ENCODE measurements at regions not wholly inside any gene's neighbourhood (a gene's known extent, or its start where the extent isn't known, plus 50 kb on each side); places are given as distances from the start of the nearest gene placed in this dataset.

GRCh38 chr2:221848286-221848685, 276.2 kb upstream of the EPHA4 start:
- no peak for FAIRE-seq
- H3K9me3 ChIP-seq (ENCODE audit: low read length): peaks cover 20% of the 10 kb centered on the region
- POLR2A ChIA-PET: no interaction called here
- no peak overlapping the region for H3K4me3 ChIP-seq (replicated peaks in 1 of 3; ENCODE audit: insufficient read depth in 1 of 3, low read depth in 2 of 3, low read length in 3 of 3)
- H3K9ac ChIP-seq (ENCODE audit: insufficient read depth, low read depth, low read length): no peak overlapping the region
- no peaks in the 10 kb centered on the region for H3K79me2 ChIP-seq (ENCODE audit: insufficient read depth, low read length)
- H3K36me3 ChIP-seq (replicated peaks in 1 of 2; ENCODE audit: control insufficient read depth in 1 of 2, insufficient read depth in 2 of 2, low read length in 2 of 2): no peaks in the 10 kb centered on the region
- BruUV-seq (replicated peaks): no TSS peak
- no peaks in the 10 kb centered on the region for H3K4me1 ChIP-seq (ENCODE audit: insufficient read depth, low read length)
- H3K4me2 ChIP-seq (ENCODE audit: low read depth, low read length): no peak overlapping the region
- H3K27ac ChIP-seq (ENCODE audit: extremely low read length, insufficient read depth, low read length): no peak overlapping the region
- H4K20me1 ChIP-seq (ENCODE audit: insufficient read depth, low read length): no peaks in the 10 kb centered on the region
- 2% methylated on average over 4 of the region's 4 CpGs for WGBS (ENCODE audit: low lambda C conversion rate)
- intact Hi-C loops (cut with micrococcal nuclease; ENCODE audit: unreplicated experiment) (no loop called here), in situ Hi-C loops (cut with HindIII; ENCODE audit: extremely low pct_ligation_motif_present, low pct_unique_long_range_greater_than_20kb) (no loop called here)
- no peak for ATAC-seq
- CTCF ChIA-PET (ENCODE audit: low intra/inter-chr PET ratio, low total read pairs): no interaction called here
- no peak for DNase-seq (ENCODE audit: low spot score)
- no peaks in the 10 kb centered on the region; a peak in 1 of 5 replicates for H3K27me3 ChIP-seq (ENCODE audit: control insufficient read depth in 1 of 2, insufficient read depth in 2 of 2, low read length in 2 of 2)
- no peak overlapping the region for H2AFZ ChIP-seq (ENCODE audit: low read length)
- TF ChIP-seq DDIT3 (CRISPR knock-in tag; IDR thresholded peaks at IDR 0.05): no peak
- no peak for TF ChIP-seq JUND (CRISPR knock-in tag; IDR thresholded peaks at IDR 0.05)
- TF ChIP-seq ZNF432 (CRISPR knock-in tag; IDR thresholded peaks at IDR 0.05; ENCODE audit: borderline replicate concordance): no peak
- no peak for TF ChIP-seq BCLAF1 (IDR thresholded peaks at IDR 0.05)
- no peak for TF ChIP-seq NBN (conservative IDR thresholded peaks at IDR 0.05)
- TF ChIP-seq, protein P1, sequence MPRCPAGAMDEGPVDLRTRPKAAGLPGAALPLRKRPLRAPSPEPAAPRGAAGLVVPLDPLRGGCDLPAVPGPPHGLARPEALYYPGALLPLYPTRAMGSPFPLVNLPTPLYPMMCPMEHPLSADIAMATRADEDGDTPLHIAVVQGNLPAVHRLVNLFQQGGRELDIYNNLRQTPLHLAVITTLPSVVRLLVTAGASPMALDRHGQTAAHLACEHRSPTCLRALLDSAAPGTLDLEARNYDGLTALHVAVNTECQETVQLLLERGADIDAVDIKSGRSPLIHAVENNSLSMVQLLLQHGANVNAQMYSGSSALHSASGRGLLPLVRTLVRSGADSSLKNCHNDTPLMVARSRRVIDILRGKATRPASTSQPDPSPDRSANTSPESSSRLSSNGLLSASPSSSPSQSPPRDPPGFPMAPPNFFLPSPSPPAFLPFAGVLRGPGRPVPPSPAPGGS (CRISPR knock-in tag; IDR thresholded peaks at IDR 0.05): no peak
- TF ChIP-seq, protein P2, sequence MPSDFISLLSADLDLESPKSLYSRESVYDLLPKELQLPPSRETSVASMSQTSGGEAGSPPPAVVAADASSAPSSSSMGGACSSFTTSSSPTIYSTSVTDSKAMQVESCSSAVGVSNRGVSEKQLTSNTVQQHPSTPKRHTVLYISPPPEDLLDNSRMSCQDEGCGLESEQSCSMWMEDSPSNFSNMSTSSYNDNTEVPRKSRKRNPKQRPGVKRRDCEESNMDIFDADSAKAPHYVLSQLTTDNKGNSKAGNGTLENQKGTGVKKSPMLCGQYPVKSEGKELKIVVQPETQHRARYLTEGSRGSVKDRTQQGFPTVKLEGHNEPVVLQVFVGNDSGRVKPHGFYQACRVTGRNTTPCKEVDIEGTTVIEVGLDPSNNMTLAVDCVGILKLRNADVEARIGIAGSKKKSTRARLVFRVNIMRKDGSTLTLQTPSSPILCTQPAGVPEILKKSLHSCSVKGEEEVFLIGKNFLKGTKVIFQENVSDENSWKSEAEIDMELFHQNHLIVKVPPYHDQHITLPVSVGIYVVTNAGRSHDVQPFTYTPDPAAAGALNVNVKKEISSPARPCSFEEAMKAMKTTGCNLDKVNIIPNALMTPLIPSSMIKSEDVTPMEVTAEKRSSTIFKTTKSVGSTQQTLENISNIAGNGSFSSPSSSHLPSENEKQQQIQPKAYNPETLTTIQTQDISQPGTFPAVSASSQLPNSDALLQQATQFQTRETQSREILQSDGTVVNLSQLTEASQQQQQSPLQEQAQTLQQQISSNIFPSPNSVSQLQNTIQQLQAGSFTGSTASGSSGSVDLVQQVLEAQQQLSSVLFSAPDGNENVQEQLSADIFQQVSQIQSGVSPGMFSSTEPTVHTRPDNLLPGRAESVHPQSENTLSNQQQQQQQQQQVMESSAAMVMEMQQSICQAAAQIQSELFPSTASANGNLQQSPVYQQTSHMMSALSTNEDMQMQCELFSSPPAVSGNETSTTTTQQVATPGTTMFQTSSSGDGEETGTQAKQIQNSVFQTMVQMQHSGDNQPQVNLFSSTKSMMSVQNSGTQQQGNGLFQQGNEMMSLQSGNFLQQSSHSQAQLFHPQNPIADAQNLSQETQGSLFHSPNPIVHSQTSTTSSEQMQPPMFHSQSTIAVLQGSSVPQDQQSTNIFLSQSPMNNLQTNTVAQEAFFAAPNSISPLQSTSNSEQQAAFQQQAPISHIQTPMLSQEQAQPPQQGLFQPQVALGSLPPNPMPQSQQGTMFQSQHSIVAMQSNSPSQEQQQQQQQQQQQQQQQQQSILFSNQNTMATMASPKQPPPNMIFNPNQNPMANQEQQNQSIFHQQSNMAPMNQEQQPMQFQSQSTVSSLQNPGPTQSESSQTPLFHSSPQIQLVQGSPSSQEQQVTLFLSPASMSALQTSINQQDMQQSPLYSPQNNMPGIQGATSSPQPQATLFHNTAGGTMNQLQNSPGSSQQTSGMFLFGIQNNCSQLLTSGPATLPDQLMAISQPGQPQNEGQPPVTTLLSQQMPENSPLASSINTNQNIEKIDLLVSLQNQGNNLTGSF (CRISPR knock-in tag; IDR thresholded peaks at IDR 0.05): no peak
- no peak for TF ChIP-seq DRAP1 (CRISPR knock-in tag; IDR thresholded peaks at IDR 0.05)
- TF ChIP-seq HNRNPLL (IDR thresholded peaks at IDR 0.05; ENCODE audit: low read depth, low read length, poor library complexity, severe bottlenecking): no peak
- TF ChIP-seq ADNP (CRISPR knock-in tag; IDR thresholded peaks at IDR 0.05): no peak
- TF ChIP-seq ZNF317 (CRISPR knock-in tag; IDR thresholded peaks at IDR 0.05): no peak
- no peak for TF ChIP-seq ZNF382 (CRISPR knock-in tag; IDR thresholded peaks at IDR 0.05; ENCODE audit: borderline replicate concordance)
- TF ChIP-seq, protein P3, sequence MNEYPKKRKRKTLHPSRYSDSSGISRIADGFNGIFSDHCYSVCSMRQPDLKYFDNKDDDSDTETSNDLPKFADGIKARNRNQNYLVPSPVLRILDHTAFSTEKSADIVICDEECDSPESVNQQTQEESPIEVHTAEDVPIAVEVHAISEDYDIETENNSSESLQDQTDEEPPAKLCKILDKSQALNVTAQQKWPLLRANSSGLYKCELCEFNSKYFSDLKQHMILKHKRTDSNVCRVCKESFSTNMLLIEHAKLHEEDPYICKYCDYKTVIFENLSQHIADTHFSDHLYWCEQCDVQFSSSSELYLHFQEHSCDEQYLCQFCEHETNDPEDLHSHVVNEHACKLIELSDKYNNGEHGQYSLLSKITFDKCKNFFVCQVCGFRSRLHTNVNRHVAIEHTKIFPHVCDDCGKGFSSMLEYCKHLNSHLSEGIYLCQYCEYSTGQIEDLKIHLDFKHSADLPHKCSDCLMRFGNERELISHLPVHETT (CRISPR knock-in tag; conservative IDR thresholded peaks at IDR 0.05): no peak
- no peak for TF ChIP-seq ZNF891 (CRISPR knock-in tag; IDR thresholded peaks at IDR 0.05)
- TF ChIP-seq ZBTB1 (CRISPR knock-in tag; IDR thresholded peaks at IDR 0.05; ENCODE audit: borderline replicate concordance): no peak

All from HepG2 (cell line).